ENCODE measurements at regions not wholly inside any gene's neighbourhood (a gene's known extent, or its start where the extent isn't known, plus 50 kb on each side); places are given as distances from the start of the nearest gene placed in this dataset.

DNA sequence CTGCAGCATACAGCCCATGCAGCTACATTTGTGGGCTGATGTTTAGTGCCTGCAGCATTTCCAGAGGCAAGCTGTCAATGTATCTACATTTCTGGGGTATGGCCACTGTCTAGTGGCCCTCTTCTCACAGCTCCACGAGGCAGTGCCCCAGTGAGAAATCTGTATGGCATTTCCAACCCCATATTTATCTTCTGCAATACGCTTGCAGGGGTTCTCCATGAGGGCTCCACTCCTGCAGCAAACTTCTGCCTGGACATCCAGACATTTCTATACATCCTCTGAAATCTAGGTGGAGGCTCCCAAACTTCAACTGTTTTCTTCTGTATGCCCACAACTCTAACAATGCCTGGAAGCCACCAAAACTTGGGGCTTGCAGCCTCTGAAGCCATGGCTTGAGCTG is 502.3 kb downstream of the C6orf118 start:
- TF ChIP-seq, protein P1, sequence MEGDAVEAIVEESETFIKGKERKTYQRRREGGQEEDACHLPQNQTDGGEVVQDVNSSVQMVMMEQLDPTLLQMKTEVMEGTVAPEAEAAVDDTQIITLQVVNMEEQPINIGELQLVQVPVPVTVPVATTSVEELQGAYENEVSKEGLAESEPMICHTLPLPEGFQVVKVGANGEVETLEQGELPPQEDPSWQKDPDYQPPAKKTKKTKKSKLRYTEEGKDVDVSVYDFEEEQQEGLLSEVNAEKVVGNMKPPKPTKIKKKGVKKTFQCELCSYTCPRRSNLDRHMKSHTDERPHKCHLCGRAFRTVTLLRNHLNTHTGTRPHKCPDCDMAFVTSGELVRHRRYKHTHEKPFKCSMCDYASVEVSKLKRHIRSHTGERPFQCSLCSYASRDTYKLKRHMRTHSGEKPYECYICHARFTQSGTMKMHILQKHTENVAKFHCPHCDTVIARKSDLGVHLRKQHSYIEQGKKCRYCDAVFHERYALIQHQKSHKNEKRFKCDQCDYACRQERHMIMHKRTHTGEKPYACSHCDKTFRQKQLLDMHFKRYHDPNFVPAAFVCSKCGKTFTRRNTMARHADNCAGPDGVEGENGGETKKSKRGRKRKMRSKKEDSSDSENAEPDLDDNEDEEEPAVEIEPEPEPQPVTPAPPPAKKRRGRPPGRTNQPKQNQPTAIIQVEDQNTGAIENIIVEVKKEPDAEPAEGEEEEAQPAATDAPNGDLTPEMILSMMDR (IDR thresholded peaks at IDR 0.05; ENCODE audit: poor library complexity), result no peak
- no peak for TF ChIP-seq EZH2 (IDR thresholded peaks at IDR 0.05; ENCODE audit: borderline replicate concordance)
